NCI-H510A (cell line): ENCODE measurements at regions not wholly inside any gene's neighbourhood (a gene's known extent, or its start where the extent isn't known, plus 50 kb on each side); places are given as distances from the start of the nearest gene placed in this dataset.
"Not testable (repeated sequence)": the region's sequence is repeated elsewhere in the genome, so short reads cannot be mapped to it uniquely, and the experiment has no call there.

ENCODE experiments used
- DNase-seq: peaks from one replicate; lab custom pipeline; 2025; lab: John Stamatoyannopoulos, UW

- no peak for DNase-seq
Observed at GRCh38 chr12:115396567-115396966, 712.6 kb upstream of the TBX3 start.

DNA sequence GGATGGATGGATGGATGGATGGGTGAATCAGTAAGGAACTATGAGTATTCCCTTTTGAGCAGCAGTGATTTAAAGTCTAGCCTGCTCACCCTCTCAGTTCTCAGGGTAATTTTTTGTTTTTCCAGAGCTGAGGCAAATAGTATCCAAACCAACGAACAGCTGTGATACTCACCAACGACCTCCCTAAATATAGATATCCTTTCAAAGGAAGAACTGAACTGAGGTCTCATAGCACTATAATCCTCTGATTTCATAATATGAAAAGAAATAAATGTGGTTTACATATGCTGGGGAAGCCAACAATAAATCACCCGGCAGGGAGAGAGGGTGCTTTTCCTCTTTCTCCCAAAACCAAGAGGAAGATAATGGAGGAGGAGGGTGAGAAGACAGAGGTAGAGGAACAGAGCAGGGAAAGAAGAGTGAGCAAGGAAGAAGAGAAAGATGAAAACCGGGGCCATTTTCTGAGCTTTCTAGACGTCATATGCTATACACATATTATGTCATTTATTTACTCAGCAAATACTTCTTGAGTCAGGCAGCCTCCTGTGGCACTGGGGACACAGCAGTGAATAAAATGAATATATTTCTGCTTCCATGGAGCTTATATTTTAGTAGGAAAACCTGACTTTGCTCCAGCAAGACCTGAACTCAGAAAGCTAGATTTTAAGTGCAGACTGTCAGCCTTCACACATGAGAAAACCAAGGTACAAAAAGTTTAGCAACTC is 710.7 kb upstream of the TBX3 start:
- peak; percentile 36 for DNase-seq

GRCh38 chr12:115388139-115388538 is 704.2 kb upstream of the TBX3 start:
- DNase-seq = no peak

DNA sequence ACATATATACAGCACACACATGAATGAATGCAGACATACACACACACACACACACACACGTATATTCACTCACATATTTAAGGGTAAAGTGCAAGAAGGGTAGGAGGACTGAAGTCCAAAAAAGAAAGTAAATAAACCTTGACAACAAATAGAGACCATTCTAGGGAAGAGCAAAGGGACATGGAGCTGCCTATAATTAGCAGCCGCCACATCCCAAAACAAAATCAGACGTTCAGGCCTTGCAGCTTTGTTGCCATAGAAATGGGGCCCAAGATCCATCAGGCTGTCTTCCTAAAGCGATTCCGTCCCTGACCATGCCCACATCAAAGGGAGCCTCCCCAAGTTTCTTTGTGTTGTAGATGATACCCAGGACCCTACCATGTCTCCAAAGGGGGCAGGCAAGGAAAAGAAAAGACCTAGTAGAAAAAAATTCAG is 703.5 kb upstream of the TBX3 start:
- DNase-seq = no peak

DNA sequence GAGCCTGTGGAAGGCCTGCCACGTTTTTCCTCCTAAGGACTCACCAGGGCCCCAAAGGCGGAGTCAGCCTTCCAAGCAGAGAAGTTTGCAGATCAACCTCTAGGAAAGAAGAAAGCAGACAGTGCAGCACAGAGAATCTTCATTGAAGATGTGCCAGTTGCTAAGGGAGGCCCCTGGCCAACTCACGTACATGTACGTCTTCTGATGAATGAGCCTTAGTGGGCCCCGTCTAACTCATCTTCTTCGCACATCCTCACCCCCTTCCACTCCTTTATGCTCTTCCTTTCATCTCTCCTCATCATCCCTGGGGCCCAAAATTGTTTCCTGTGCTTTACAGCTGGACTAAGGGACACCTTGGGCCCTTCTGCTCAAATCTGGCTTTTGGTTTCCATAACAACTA is 703.0 kb upstream of the TBX3 start:
- no peak for DNase-seq

DNA sequence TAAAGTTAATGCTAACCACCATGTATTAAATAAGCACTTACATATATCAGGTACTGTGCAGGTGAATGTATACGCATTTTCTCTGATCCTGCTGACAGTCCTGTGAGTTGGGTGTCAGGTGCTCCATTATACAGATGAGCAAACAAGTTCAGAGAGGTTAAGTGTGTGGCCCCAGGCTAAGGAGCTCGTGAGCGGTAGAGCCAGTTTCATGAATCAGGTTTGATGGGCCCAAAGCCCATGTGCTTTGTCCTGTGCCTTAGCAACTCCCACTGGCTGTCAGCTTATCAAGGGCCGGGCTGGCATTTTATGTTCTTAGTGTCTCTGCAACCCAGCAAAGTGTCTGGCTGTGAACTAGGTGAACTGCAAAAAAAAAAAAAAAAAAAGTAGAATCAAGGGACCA is 701.2 kb upstream of the TBX3 start:
- no peak for DNase-seq

GRCh38 chr12:115384391-115384790 is 700.4 kb upstream of the TBX3 start:
- DNase-seq = no peak

GRCh38 chr12:115383668-115384067 is 699.7 kb upstream of the TBX3 start:
- DNase-seq = no peak

- no peak for DNase-seq
Observed at GRCh38 chr12:115382681-115383080, 698.7 kb upstream of the TBX3 start.

DNA sequence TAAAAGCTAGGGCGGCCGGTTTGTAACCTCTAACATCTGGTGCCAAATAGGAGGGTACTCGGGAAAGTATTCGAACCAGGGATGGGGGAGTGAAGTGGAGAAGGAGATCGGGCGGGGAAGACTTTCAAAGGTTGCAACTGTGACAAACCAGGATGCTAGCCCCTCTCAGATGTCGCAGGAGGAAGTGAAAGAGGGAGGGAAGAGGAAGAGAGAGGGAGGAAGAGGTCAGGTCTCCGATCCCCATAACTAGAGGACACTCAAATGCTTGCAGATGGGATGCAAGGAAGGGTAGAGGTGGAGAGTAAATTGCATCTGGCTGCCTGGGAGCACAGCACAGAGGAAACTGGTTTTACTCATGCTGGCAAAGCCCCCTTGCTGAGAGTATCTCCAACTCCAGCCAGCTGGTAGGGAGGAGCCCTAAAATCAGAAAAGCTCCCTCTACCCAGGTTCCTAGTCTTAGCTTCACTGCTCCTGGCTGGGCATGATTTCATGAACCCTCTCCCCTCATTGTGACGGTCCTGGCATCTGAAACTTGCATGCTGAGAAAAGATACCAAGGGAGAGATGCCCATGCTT is 696.7 kb upstream of the TBX3 start:
- no peak for DNase-seq

GRCh38 chr12:115378291-115378690 is 694.3 kb upstream of the TBX3 start:
- no peak for DNase-seq

GRCh38 chr12:115377779-115378178 is 693.8 kb upstream of the TBX3 start:
- DNase-seq = no peak

GRCh38 chr12:115377230-115377629 is 693.3 kb upstream of the TBX3 start:
- no peak for DNase-seq

DNA sequence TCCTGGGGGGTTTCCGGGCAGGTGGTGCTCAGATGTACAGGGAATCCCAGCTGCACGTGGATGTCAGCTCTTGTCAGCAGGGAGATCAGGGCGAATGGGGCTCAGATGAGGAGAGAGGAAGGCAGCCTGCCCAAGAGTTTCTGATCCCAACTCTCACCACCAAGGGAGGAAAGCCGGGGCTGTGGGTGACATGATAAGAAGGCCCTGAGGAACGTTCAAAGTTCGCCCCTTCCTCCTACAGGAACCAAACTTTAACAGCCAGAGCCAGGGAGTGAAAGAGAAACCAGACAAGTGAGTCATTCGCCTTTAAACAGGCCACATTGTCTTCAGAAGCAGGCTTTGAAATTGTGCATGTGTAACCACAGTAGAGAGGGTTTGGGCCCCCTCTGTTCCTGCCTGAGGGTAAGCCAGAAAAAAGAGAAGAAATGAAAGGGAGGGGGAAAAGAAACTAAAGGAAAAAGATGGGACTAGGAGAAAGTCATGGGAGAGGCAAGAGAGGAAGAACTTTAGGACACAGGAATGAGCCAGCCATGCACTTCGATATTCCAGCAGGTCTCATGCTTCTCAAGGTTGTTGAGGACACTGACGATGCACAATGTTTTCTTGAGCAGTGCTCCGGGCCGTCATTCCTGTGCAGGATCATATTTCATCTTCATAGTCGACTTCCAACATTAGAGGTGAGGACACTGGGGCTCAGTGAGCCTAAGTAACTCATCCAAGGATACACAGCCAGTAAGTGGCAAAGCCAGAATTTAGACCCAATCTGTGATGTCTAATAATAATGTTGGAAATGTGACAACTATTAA is 691.4 kb upstream of the TBX3 start:
- DNase-seq = no peak

DNA sequence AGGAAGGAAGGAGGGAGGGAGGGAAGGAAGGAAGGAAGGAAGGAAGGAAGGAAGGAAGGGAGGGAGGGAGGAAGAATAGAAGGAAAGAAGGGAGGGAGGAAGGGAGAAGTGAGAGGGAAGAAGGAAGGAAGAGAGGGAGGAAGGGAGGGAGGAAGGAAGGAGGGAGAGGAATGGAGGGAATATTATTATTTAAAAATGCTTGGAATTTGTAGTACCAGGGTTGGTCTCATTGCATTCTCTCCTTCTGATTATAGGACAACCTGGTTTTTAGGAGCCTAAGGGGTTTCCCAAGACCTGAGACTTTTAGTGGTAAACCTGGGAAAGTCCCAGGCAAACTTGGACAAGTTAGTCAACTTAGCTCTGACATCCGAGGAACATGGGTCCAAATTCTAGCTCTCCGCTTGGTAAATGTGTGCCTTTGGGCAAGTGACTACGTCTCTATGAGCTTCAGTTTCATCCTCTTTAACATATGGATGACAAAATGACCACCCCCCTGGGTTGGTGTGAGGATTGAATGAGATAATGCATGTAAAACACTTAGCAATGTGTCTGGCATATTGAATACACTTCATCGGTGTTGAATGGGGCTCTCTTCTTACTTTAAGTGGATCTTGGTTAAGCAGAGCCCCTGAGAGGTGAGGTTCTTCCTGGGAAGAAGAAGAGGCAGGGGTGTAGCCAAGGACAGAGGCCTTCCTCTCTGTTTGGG is 690.7 kb upstream of the TBX3 start:
- no peak for DNase-seq

- no peak for DNase-seq
Observed at GRCh38 chr12:115371711-115372110, 687.7 kb upstream of the TBX3 start.

DNA sequence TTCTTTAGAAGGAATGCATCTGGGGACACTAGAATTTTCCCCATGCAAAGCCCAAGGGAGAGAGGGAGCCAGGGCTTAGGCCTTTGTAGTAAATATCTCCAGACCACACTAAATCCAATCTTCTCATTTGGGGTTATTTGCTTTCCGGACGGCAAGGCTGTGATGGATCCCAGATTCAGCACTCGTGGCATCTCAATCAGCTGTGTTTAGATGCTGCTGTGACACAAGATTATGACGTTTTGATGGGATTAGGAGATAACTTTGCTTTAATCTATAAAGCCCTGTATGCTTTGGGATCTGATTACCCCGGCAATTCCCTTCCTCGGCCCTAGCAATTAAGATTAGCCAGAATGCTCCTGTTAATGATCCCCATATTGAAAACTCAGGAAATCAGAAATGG is 686.7 kb upstream of the TBX3 start:
- DNase-seq = no peak

- no peak for DNase-seq
Observed at GRCh38 chr12:115370207-115370606, 686.2 kb upstream of the TBX3 start.

DNA sequence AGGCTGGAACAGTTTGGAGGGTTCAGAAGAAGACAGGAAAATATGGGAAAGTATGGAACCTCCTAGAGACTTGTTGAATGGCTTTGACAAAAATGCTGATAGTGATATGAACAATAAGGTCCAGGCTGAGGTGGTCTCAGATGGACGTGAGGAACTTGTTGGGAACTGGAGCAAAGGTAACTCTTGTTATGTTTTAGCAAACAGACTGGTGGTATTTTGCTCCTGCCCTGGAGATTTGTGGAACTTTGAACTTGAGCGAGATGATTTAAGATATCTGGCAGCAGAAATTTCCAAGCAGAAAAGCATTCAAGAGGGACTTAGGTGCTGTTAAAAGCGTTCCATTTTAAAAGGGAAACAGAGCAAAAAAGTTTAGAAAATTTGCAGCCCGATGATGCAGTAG is 682.3 kb upstream of the TBX3 start:
- not testable (repeated sequence) for DNase-seq

DNA sequence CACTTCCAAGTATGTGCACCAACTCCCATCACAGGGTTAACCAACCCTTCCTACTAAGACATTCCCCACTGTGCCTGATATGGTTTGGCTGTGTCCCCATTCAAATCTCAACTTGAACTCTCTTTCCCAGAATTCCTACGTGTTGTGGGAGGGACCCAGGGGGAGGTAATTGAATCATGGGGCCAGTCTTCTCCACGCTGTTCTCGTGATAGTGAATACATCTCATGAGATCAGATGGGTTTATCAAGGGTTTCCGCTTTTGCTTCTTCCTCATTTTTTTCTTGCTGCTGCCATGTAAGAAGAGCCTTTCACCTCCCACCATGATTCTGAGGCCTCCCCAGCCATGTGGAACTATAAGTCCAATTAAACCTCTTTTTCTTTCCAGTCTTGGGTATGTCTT is 681.8 kb upstream of the TBX3 start:
- DNase-seq = not testable (repeated sequence)

DNA sequence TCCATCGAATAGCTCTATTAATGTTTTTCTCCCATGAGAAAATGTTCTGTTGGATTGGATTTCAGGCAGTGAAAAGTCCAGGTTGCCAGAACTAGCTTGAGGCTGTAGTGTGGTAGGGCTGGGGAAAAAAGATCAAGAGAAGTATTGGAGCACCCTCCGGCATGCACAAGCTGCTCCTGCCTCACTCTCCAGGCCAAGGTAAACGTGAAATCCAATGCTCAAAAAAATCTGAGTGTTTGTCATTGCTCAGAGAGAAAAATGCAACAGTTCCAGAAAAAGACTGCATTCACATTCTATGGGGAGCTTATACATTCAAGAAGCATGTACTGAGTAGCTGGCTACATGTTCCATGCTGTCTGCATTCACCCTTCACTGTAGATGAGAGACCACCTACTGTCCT is 680.9 kb upstream of the TBX3 start:
- no peak for DNase-seq

DNA sequence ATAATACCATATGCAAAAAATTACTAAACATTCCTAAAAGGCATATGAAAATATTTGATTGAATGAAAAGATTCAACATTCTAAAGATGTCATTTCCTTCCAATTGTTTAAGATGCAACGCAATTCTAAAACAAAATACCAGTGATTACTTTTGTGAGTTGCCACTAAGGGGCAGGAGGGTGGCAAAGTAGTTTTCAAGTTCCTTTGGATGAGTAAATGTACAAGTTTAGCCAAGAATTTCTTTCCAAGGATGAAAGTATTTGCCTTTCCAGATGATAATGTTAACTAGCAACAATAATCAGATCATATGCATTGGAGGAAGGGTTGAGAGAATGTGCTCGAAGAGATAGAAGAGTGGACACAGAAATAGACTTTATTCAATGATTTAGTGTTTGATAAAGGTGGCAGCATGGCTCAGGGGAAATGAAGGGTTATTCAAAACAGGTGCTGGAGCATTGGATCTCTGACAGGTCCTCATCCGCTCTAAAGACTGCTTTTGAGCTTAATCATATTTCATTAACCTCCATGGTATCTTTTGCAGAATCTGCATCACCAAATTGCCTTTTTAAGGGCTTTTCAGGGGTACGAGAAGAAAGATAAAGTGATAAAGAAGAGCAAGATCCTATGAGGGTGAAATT is 678.5 kb upstream of the TBX3 start:
- DNase-seq = no peak
